ENCODE measurements at regions not wholly inside any gene's neighbourhood (a gene's known extent, or its start where the extent isn't known, plus 50 kb on each side); places are given as distances from the start of the nearest gene placed in this dataset.

- peaks cover 0 to 98% (median 33%) of the 10 kb centered on the region in 6 donors for H3K36me3 ChIP-seq
- H3K9me3 ChIP-seq: no peaks in the 10 kb centered on the region
- intact Hi-C loops (cut with DNase I; ENCODE audit: low total_unique reads): no loop called here
- no peak overlapping the region for H3K27ac ChIP-seq
- H3K4me3 ChIP-seq: no peak overlapping the region
- DNase-seq: peak; percentile 57
- H3K27me3 ChIP-seq (replicated peaks in 1 of 7): no peaks in the 10 kb centered on the region
- no peak for TF ChIP-seq POLR2A (IDR thresholded peaks at IDR 0.05)
- no peak for TF ChIP-seq POLR2AphosphoS5 (IDR thresholded peaks at IDR 0.05)
- TF ChIP-seq, protein P1, sequence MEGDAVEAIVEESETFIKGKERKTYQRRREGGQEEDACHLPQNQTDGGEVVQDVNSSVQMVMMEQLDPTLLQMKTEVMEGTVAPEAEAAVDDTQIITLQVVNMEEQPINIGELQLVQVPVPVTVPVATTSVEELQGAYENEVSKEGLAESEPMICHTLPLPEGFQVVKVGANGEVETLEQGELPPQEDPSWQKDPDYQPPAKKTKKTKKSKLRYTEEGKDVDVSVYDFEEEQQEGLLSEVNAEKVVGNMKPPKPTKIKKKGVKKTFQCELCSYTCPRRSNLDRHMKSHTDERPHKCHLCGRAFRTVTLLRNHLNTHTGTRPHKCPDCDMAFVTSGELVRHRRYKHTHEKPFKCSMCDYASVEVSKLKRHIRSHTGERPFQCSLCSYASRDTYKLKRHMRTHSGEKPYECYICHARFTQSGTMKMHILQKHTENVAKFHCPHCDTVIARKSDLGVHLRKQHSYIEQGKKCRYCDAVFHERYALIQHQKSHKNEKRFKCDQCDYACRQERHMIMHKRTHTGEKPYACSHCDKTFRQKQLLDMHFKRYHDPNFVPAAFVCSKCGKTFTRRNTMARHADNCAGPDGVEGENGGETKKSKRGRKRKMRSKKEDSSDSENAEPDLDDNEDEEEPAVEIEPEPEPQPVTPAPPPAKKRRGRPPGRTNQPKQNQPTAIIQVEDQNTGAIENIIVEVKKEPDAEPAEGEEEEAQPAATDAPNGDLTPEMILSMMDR (IDR thresholded peaks at IDR 0.05 in 8 of 11, conservative IDR thresholded peaks at IDR 0.05 in 3 of 11): no peak
- peaks cover 0 to 54% (median 13%) of the 10 kb centered on the region in 6 donors for H3K4me1 ChIP-seq
- 87 to 94% (median 92%) methylated on average over 7 to 8 of the region's 8 CpGs for WGBS, 5 donors
Observed at GRCh38 chr12:124445826-124446225, 121.6 kb downstream of the NCOR2 start.

- intact Hi-C loops (cut with DNase I; ENCODE audit: low total_unique reads): no loop called here
- Histone ChIP-seq H3K27ac (no peak overlapping the region), H3K4me1 (peaks cover 0 to 54% (median 10%) of the 10 kb centered on the region in 6 donors), H3K9me3 (no peaks in the 10 kb centered on the region), H3K27me3 (replicated peaks in 1 of 7) (no peaks in the 10 kb centered on the region), H3K36me3 (peaks cover 0 to 98% (median 33%) of the 10 kb centered on the region in 6 donors), H3K4me3 (no peak overlapping the region)
- no peak for DNase-seq
- peak in 2 of 3 donors; percentile 16 to 54 for TF ChIP-seq POLR2AphosphoS5 (IDR thresholded peaks at IDR 0.05)
- TF ChIP-seq, protein P1 (IDR thresholded peaks at IDR 0.05 in 8 of 11, conservative IDR thresholded peaks at IDR 0.05 in 3 of 11): no peak
- WGBS, 5 donors: 84 to 88% (median 87%) methylated on average over 36 to 39 of the region's 39 CpGs
Observed at GRCh38 chr12:124445121-124445718, 122.2 kb downstream of the NCOR2 start.

GRCh38 chr12:124443931-124444712 is 123.3 kb downstream of the NCOR2 start:
- 86 to 91% (median 88%) methylated on average over 9 of the region's 9 CpGs for WGBS, 5 donors
- DNase-seq: no peak
- H3K36me3 ChIP-seq: peaks cover 0 to 90% (median 33%) of the 10 kb centered on the region in 6 donors
- peaks cover 0 to 52% (median 16%) of the 10 kb centered on the region in 6 donors for H3K4me1 ChIP-seq
- no peaks in the 10 kb centered on the region for H3K27me3 ChIP-seq (replicated peaks in 1 of 7)
- no peak overlapping the region for H3K27ac ChIP-seq
- TF ChIP-seq, protein P1 (IDR thresholded peaks at IDR 0.05 in 8 of 11, conservative IDR thresholded peaks at IDR 0.05 in 3 of 11): no peak
- TF ChIP-seq POLR2AphosphoS5 (IDR thresholded peaks at IDR 0.05) (no peak), POLR2A (IDR thresholded peaks at IDR 0.05) (no peak)
- H3K9me3 ChIP-seq: no peaks in the 10 kb centered on the region
- intact Hi-C loops (cut with DNase I; ENCODE audit: low total_unique reads): no loop called here
- H3K4me3 ChIP-seq: no peak overlapping the region

DNA sequence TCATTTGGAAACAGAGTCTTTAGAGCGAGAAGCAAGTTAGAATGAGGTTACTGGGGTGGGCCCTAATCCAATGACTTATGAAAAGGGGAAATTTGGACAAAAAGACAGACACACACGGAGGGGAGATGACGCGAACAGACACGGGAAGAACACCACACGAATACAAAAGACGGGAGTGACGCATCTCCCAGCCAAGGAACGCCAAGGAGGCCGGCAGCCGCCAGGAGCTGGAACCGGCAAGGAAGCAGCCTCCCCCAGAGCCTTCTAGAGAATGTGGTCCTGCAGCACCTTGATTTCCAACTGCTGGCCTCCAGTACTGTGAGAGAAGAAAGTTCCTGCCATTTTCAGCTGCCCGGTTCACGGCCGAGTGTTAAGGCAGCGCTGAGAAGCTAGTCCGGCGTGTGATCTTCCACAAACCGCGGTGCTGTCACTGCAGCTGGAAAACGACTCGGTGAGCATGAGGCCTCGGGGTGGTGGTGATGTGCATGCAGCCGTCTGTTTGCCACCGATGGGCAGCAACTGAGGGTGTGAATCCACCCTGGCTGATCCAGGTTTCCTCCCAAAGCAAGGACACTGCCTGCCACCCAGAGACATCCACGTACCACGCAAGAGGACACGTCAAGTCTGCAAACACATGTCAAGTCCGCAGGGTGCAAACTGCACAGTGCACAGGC is 124.5 kb downstream of the NCOR2 start:
- Histone ChIP-seq H3K36me3 (peaks cover 0 to 84% (median 29%) of the 10 kb centered on the region in 6 donors), H3K27ac (no peak overlapping the region), H3K4me3 (no peak overlapping the region), H3K9me3 (no peaks in the 10 kb centered on the region), H3K4me1 (peaks cover 0 to 53% (median 18%) of the 10 kb centered on the region in 6 donors), H3K27me3 (replicated peaks in 1 of 7) (no peaks in the 10 kb centered on the region)
- TF ChIP-seq POLR2AphosphoS5 (IDR thresholded peaks at IDR 0.05): peak in 2 of 3 donors; percentile 11 to 24
- TF ChIP-seq POLR2A (IDR thresholded peaks at IDR 0.05): no peak
- TF ChIP-seq, protein P1 (IDR thresholded peaks at IDR 0.05 in 8 of 11, conservative IDR thresholded peaks at IDR 0.05 in 3 of 11): no peak
- WGBS, 5 donors: 91 to 96% (median 94%) methylated on average over 29 of the region's 29 CpGs
- intact Hi-C loops (cut with DNase I; ENCODE audit: low total_unique reads): no loop called here
- no peak for DNase-seq
